UCSD-AML1 (cell line): ENCODE measurements at regions not wholly inside any gene's neighbourhood (a gene's known extent, or its start where the extent isn't known, plus 50 kb on each side); places are given as distances from the start of the nearest gene placed in this dataset.

Experiments used
- DNase-seq: peaks from one replicate; lab custom pipeline; 2025; ENCODE audit not compliant: unreplicated experiment; lab: John Stamatoyannopoulos, UW

DNA sequence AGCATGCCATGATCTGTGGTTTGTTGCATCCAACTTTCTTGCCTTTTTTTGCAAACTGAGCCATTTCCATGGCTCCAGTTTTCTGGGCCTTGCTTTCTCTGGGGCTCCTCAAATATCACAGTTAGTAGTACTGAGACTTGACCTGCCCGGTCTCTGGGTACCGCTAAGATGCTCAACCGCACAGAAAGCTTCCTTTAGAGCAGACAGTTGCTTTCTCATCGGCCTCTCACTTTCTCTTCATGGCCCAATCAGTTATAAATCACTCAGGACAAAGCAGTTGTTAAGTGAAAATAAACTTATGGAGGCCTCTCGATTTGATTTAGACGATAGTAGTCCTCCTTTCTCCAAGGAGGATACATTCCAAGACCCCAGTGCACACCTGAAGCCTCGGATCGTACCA is 141.2 kb upstream of the ASB18 start:
- DNase-seq = no peak

GRCh38 chr2:236408090-236408489 is 143.9 kb upstream of the ASB18 start:
- no peak for DNase-seq

DNA sequence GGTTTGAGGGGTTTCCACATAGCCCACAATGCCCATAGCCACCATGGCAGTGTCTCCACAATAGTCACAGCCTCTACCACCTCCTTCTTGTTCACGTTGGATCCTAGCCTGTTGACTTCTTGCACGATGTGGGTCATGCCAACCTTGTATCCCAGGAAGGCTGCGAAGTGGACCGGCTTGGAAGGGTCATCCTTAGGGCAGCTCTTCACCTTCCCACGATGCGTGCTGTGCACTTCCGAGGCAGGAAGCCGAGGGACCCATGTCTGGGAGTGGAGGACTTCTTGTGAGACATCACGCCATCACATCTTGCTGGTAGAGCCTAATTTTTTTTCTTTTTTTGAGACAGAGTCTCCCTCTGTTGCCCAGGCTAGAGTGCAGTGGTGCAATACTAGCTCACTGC is 144.6 kb upstream of the ASB18 start:
- no peak for DNase-seq

DNA sequence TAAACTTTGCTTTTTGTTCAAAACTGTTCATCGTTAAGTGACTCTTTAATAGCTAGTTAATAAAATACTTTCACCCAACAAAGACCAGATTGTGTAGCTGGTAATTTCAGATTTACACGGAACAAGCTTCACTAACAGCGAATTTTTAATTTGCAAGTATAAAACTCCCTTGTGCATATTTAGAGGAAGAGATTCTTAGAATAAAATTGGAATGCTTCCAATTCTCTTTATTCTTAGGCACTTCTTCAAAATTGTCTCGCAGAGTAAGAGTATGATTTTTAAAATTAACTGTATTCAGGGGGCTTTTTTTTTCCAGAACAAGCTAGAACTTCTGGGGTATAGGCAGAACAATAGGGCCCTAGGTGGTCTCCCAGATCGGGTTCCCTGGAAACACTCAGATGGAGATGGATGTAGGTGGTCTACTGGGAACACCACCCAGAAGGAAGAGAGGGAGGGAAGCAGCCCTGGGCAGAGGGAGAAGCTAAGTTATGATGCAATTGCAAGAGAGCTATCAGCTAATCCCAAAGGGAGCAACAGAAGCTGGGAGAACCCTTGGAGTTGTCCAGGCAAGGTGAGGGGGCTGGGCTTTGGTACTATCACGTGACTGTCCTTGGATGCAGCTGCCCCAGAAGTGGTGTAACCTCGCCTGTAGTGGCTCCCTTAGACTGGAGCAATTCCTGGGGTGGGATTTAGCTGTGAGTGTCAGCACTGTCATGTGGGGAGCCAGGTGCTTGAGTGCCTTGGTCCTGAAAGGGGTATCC is 151.7 kb upstream of the ASB18 start:
- DNase-seq = no peak

DNA sequence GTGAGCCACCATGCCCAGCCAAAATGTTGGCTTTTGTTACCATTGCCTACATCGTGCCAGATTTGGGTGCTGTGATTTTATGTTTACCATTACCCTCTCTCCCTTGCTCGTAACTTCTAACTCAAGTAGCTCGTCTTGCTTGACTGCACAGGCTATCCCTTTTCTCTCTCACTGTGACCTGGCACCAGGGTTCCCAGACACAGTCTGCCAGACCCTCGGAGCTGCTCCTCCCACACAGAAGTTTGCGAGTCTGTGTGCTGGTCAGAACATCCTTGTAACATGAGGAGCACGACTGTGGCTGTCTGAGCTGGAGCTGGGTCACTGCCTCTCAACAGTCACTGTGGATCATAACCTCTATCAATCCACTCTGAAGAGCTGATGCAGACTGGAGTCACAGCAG is 152.5 kb upstream of the ACKR3 start:
- DNase-seq = no peak

- no peak for DNase-seq
Measured at GRCh38 chr2:236430584-236430983, 139.0 kb upstream of the ACKR3 start.

GRCh38 chr2:236434593-236434992 is 135.0 kb upstream of the ACKR3 start:
- no peak for DNase-seq

GRCh38 chr2:236440110-236440881 is 129.3 kb upstream of the ACKR3 start:
- no peak for DNase-seq

DNA sequence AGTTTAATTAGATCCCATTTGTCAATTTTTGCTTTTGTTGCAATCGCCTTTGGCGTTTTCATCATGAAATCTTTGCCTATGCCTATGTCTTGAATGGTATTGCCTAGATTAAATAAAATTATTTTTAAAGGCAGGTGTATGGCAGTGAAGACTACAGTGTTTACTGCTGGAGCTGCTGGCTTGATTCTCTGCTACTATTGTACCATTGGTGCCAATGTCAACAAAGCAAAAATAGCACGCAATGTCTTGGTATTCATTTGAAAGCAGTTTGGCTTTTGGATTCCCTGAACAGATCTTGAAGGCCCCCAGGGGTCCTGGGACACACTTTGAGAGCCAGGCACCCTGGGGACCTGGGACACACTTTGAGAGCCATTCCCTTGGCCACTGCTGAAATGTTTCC is 125.4 kb upstream of the ACKR3 start:
- no peak for DNase-seq

- DNase-seq = no peak
Measured at GRCh38 chr2:236445678-236446077, 123.9 kb upstream of the ACKR3 start.

DNA sequence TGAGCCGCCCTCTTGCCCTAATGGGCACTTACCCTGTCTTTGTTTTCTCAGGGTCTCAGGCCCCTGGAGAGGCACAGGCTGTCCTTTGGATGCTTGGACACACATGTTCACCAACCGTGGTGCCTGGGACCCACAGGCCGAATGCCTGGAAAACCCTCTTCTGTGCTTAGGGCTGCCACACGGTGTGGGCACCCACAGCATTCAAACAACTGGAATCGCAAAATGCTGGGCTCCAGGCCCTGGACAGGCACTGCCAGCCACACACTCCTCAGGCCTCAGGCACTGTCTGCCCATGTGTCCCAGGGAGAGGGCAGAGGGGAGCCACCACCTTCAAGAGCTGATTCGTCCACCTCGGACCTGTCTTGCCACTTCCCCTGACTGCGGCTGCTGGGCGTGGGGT is 123.1 kb upstream of the ACKR3 start:
- no peak for DNase-seq

DNA sequence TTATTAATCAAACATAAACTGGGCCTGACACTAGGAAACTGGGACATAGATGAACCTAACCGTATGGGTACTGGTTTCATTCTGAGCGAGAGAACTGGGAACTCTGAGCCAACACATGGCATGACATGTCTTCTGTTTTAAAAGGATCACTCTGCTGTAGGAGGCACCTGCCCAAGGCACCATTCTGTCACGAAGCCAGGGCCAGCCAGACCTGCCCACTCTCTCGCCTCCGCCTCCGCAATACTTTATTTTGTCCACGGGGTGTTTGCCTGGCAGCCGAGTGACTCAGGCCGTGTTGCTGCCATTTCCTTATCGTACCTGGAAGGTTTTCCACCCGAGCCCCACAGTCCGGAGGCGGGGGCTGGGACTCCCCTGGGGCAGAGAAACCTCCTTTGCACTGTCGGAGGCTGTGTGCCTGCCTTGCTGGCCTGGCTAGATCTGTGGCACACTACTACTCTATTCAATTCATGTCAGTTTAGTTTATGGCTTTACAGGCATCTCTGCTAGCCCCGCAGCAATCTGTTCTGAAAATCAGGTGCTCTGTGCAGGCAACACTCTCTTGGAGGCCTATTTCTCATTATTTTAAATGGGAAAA is 120.4 kb upstream of the ACKR3 start:
- no peak for DNase-seq

DNA sequence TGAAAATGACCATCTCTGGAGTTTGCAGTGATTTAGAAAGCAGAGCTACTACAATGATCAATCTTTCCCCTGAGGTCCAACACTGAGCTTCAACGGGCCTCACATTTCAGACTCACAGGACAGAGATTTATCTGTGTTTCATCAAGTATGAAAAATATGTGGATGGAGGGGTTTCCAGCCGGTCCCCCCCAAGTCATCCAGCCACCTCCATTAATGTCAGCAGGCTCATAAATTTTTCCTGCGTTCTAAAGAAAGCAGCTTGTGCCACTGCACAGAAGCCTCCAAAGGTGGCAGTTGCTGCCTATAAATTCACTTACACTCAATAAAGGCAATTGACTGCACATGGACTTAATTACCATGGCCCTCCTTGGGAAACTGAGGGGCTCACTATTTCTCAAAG is 117.4 kb upstream of the ACKR3 start:
- DNase-seq = no peak

- no peak for DNase-seq
Measured at GRCh38 chr2:236454076-236454475, 115.5 kb upstream of the ACKR3 start.

- DNase-seq = no peak
Measured at GRCh38 chr2:236459393-236459792, 110.2 kb upstream of the ACKR3 start.

DNA sequence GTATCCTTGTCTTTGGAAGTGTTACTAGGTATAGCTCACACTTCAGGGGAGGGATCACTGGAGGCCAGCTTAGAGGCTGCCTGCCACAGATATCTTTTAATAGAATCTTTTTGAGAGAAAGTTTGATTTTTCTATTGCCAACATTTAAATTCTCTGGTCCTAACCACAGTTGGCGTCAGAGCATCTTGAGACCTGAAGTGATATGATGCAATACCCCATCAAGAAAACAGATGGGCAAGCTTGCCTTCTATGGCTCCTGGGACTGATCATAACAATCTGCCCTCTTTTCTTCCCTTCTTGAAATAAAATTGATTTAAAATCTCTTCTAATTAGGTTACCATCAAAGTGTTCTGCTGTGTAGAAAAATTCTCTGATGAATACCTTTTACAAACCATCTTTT is 105.5 kb upstream of the ACKR3 start:
- no peak for DNase-seq

DNA sequence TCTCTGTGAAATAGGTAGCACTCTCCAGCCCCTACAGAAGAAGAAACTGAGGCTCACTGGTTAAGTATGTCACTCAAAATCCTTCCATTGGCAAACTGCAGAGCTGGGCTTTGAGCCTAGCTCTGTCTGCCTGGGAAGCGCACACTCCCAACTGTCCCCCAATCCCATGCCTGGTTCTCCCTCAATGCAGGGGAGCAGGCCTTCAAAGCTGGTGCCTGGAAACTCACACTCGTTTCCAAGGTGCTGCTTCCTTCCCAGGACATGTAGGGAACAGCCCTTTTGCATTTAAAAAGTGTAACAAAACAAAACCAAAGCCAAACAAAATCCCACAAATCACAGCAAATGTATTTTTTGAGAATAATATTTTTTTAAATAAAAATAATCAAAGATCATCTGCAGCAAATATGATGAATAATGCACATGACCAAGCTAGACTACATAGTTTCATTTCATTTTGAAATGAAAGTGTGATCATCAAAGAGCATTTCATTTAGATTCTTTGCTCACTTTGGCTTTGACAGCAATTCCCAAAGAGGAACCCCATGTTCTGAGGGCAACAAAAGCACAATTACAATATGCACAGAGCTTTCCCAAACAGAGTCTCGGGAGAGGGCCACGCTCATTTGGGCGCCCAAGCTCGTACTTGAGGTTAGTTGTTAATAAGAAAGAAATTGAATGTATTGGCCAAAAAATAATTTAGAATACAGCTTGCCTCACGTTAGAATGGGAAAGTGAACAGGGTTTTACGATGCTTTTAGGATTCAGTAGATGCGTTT is 96.7 kb upstream of the ACKR3 start:
- no peak for DNase-seq

- DNase-seq = no peak
Measured at GRCh38 chr2:236473691-236474090, 95.9 kb upstream of the ACKR3 start.

GRCh38 chr2:236479814-236480213 is 89.8 kb upstream of the ACKR3 start:
- DNase-seq = no peak

GRCh38 chr2:236483102-236483501 is 86.5 kb upstream of the ACKR3 start:
- no peak for DNase-seq

DNA sequence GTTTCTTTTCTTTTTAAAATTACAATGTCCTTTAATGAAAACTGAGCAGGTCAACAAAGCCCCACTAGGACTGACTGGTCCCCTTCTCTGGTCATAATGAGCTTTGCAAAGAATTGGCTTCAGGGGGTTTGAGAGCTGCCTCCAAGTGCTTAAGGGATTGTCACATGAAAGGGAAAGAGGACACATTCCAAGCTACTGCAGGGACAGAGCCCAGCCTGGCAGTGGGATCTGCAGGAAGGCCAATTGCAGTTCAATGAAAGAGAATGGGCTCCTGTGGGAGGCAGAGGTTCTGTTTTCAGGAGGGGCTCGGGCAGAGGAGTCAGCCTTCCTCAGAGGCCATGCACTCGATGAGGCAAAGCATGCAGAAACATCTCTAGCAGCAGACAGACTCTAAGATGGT is 84.1 kb upstream of the ACKR3 start:
- no peak for DNase-seq
